ENCODE measurements at regions not wholly inside any gene's neighbourhood (a gene's known extent, or its start where the extent isn't known, plus 50 kb on each side); places are given as distances from the start of the nearest gene placed in this dataset.

- no peak for DNase-seq (ENCODE audit: low read depth in 2 of 2)
Observed at GRCh38 chr4:14952352-14952751, 49.9 kb upstream of the CPEB2 start.

Data from lung microvascular endothelial cell (primary cell).